CD4-positive, alpha-beta T cell treated with Interleukin-6 at 100 ng/mL for 8 hours (primary cell): ENCODE measurements at regions not wholly inside any gene's neighbourhood (a gene's known extent, or its start where the extent isn't known, plus 50 kb on each side); places are given as distances from the start of the nearest gene placed in this dataset.

Experiments used
- DNase-seq: peaks from one replicate; pipeline ENCODE4 v3.0.0-alpha.2; 2020; ENCODE audit warnings: mixed read lengths, low spot score

DNA sequence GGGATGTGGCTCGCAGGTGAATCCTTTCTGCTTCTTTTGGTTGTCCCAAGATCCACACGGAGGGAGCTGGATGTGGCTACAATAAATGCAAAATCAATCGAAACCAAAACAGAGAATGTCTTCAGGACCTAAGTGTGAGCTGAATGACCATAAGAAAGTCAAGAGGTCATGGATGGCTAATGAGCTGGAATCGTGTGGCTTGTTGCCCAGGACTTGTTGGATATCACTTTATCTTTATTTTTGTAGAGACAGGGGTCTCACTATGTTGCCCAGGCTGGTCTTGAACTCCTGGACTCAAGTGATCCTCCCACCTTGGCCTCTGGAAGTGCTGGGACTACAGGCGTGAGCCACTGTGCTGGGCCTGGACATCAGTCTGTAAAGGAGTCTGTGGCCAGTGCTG lies 326.8 kb upstream of the N4BP1 start:
- DNase-seq, result no peak

- no peak for DNase-seq
These were observed 322.4 kb upstream of the N4BP1 start for GRCh38 chr16:48932216-48932855.

GRCh38 chr16:48930951-48931553 lies 321.1 kb upstream of the N4BP1 start:
- no peak for DNase-seq

DNA sequence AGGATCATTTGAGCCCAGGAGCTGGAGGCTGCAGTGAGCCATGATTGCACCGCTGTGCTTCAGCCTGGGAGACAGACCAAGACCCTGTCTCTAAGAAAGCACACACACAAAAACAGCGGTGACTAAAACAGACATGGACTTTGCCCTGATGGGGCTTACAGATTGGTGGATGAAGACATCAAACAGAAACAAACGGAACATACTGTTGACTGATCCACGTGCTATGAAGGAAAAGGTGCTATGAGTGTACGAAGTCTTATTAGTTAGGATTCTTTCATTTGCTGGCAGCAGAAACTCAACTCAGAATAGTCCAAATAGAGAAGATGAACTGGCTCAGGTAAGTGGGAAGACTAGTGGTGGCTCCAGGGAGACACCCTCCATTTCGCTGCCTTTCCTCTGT lies 309.8 kb upstream of the N4BP1 start:
- no peak for DNase-seq

DNA sequence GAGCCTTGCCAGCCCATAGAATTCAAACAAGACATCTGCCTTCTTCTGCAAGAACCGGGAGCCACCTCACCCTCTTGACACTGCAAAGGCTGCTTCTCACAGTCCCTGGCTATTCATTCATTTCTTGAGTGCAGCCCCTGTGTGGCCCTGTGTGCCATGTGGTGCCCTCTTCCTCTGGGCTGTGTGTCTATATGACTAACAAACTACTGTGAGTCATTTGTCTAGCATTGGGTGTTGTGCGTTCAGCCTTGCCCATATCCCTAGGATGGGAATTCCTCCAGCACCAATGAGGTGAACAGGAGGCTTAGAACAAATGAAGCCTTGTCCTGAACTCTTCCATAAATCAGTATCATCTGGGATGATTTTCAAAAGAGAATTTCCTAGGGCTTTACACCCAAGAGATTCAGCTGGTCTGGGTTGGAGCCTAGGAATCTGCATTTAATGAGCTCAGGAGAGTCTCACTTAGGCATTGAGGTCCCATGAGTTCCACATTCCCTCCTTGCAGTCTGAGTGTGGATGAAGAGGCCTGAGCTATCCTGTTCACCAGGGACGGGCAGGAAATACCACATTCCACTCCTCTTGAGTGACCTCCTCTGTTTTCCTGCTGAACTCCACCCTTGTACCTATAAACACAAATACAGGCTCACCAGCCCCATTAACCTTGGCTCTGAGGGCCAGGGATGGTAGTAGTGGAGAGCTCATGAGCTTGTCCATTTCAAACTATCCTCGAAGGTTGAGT lies 308.7 kb upstream of the N4BP1 start:
- DNase-seq, result no peak

DNA sequence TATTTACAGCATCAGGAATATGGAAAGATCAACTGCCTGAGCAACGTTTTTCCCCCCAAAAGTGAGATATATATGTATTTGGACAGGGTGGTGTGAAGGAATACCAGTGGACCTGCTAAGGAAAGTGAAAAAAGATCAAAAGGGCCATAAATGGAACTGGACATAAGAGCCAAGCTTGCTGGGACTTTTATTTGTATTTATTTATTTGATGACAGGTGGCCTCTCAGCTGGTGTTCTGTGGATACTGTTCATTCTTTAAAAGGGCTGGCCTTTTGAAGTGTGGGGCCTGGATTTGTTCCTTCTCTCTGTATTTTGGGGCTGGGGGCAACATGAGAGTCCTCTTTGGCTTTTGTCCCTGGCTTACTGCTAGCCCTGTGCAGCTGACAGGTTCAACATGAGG lies 306.6 kb upstream of the N4BP1 start:
- no peak for DNase-seq

DNA sequence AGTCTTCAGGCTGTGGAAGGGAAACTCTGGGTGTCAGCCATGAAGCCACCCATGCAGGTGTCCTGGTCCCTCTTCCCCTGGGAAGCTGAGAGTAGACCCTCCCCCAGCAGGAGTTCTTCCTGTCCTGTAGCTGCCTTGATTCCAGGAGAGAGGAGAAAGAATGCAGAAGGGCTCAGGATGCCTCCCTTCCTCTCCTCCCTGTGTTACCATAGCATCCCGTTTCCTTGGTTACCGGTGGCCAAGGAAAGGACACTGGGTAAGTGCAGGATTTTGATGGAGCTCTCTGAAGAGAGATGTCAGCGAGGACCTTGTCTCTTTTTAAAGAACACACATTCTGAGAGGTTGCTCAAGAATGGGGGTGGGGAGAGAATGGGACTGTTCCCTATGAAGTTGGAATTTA lies 304.1 kb upstream of the N4BP1 start:
- DNase-seq, result no peak

- DNase-seq, result no peak
These were observed 303.4 kb upstream of the N4BP1 start for GRCh38 chr16:48913384-48913783.

DNA sequence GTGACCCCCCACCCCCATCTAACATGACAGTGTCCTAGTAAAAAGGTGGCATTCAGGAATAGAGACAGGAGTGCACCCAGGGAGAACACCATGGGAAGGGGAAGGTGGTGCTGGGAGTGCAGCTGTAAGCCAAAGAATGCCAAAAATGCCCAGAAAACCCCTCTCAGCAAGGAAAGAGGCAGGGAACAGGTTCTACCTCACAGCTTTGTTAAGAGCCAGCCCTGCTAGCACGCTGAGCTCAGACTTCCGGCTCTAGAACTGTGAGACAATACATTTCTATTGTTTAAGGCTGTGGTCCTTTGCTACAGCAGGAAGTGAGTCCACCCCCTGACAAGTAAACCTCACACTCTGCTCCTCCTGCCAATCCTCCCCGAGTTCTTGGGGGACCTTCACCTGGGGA lies 302.4 kb upstream of the N4BP1 start:
- DNase-seq, result no peak

DNA sequence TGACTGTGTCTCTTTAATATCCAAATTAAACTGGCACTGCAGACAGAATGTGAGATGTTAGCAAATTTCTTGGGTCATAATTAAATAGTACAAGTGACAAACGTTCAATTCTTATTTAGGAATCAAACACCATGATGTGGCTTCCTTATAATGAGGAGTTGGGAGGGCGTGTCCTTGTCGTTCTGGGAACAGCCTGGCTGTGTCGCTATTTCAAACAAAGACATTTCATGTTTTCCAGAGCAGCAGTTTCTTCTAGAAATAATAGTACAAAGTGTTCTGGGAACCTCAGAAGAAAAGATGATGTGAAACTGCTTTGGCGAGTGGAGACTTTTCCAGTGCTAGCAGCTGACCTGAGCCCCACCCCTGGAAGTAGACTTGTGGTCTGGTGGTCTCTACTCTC lies 301.7 kb upstream of the N4BP1 start:
- DNase-seq, result no peak

DNA sequence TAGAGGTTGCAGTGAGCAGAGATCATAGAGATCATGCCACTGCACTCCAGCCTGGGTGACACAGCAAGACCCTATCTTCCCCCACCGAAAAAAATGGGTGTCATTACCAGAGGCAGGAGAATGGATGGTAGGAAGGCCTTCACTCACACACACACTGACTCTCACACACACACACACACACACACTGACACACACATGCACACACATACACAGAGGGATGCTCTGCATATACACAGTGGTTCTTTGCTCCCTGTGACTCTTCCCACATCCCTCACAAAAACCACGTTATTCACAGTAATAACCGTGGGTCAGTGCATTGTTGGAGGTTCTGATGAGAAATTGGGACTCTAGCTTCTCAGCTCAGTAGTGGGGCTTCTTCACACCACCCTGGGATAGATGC lies 300.2 kb upstream of the N4BP1 start:
- no peak for DNase-seq

DNA sequence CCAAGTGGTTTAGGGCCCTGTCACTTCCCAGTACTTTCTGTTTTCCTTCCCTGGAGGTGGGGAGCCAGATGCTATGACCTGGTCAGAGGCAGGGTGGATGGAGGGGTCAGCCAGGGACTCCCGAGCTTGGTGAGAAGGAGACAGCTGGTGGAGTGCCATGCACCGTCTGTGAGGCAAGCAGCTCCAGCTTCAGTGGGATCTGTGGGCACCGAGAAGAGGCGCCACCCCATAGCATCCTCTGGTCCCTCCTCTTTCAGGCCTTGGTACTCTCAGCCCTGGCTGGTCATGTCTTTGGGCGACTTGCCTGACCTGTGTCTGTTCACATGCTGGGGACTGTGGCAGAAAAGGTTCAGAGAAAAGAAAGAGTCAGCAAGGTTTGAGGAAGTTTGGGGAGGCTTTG lies 299.3 kb upstream of the N4BP1 start:
- no peak for DNase-seq

DNA sequence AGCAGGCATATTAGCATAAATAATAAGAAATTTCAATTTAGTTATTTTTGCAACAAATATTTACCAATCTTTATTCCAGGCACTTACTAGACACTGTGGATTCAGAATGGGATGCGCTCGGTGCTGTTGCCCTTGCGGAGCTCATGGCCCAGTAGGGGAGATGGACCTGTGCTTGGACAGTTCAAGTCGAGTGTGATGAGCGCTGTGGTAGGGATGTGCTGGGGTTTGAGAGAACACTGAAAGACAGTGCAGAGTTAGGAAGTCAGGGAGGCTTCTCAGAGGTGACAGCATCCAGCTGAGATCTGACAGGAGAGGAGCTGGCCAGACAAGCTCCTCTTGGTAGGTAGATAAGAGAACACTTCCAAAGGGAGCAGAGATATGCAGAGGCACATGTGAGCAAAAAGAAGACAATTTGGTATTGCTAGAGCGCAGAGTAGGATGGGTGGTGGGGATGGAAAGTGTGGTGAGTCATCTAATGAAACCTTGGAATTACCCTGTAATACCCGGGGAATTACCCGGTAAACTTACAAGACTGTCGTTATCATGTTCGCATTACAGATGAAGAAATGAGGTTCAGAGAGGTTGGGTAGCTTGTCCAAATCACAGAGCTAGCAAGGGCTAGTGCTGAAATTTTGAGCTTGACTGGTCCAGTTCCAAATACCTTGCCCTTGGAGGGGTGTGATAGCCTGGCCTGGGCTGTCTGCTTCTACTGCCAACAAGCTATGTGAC lies 298.1 kb upstream of the N4BP1 start:
- DNase-seq, result no peak

DNA sequence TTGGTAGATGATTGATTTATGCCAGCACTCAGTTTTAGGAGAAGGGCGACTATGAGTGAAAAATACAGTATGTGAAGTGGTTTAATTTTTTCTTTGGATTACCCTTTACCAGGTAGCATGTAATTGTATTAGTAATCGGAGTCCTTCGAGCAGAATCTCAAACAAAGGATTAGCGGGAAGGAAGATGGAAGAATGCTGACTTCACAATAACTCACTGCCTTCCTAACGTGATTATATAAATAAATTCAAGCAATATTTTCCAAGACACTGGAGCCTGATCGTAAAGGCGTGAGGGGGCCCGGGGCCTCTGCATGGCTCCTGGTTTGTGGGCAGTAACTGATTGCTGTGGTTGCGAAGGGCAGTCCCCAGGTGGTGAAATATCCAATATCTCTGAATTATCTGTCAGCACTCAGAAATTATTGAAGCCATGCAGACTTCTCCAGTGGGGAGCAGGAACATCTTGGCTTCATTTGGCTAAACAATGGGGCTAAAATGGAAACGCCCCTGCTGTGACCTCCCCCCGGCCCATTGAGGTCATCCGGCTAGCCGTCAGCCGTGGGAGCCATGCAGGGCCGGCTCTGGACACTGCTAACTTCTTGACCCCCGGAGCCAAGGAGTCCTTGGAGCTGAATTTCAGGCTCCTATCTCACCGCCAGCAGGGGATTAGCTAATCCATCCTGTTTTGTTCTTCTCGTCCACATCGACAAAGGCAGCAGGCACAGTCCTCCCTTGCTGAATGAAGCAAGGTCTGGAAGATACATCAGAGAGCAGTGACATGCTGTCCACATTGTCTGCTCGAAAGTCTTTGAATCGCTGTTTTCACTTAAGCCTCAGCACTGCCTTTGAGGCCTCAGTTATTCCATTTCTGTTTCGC lies 295.9 kb upstream of the N4BP1 start:
- DNase-seq, result no peak

DNA sequence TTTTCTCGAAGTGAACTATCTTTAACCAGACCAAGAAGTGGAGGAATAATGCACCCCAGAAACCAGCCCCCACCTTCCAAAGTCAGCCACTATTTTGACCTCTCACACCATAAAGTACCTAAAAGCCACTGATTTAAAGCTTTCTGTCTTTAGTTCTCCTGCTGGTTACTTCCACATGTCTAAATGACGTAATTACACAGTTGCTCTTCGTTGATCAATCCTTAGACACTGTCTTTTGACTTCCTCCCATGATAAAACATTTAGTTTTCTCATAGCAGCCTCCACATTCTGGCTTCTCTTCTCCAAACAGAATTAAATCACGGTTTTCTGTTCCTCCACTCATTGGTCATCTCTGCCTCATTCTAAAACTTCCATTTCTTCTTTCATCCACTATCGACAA lies 294.4 kb upstream of the N4BP1 start:
- DNase-seq, result no peak

DNA sequence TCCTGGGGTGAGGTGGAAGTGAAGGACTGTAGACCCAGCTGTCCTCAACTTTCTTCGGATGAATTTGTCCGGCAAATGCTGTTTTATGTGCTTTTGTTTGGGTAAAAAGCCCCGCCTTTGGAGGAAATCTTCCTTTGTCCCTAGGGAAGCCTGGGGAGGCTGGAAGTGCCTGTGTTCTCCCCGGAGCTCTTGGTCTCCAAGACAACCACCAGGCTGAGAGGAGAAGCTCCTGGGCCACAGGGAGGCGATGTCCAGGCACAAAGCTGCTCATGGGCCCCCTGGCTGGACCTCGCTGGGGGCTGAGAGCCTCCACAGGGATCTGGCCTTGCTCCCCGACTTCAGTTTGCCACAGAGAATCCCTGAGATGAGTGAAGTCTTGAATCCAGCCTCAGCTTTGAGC lies 293.1 kb upstream of the N4BP1 start:
- DNase-seq, result no peak

DNA sequence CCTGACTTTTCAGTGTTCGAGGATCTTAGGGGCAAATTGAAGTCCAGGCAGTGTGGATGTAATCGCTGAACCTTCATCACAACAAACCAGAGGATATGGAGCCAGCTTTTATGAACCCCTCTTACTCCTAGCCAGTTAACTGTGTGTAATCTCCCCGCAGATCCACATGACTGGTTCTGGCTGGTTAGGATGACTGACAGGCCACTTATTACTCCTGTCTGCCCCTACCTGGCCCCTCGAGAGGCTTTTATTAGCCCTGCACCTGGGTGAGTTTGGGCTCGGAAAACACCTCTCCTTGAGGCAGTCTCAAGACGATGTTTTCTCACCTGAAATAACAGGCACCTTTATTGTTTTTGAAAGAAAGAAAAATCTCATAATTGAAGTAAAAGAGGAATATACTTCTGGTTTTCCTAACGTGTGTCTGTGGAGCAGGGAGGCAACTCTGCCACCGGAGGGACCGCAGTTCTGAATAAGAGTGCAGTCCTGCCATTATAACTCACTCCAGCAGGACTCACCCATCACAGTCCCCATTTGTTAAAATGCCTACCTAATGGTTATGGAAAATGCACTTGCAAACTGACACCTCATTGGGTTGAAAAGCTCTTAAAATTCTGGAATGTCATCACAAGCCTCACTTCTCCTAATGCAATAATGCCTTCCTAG lies 291.9 kb upstream of the N4BP1 start:
- no peak for DNase-seq

DNA sequence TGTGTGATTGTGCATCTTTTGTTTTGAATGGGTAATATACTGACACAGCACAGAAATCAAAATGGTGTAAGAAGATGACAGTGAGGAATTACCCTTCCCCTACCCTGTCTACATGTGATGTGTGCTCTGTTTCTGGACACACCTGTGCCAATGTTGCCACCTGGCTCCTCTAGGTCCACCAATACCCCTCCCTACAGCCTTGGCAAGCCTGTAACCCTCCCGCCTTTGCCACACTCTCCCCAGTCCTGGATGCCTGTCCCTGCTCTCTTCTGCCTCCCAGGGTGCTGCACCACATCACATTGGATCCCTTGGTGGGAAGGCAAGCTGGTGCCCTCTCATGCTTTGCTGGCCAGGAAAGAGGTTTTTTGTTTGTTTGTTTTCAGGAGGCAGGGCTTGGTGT lies 289.5 kb upstream of the N4BP1 start:
- no peak for DNase-seq

- DNase-seq, result no peak
These were observed 287.8 kb upstream of the N4BP1 start for GRCh38 chr16:48897698-48898205.

DNA sequence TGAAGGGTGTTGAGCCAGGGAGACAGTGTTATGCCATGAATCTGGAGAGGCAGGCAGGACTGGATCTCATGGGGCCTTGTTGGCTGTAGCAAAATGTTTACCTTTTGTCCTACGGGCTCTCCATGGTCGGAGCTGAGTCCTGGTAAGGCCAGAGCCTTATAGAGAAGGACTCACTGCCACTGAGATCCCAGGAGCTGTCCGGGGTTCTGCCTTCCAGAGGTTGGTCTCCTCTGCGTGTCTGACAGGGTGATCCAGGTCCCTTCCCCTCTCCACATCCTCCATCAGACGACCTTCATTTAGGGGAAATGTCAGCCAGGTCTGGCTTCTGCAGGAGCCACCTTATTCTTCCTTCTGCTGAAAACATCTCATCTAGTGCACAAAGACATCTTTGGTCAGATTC lies 285.2 kb upstream of the N4BP1 start:
- no peak for DNase-seq

GRCh38 chr16:48892893-48893292 lies 282.9 kb upstream of the N4BP1 start:
- no peak for DNase-seq
